M059J (cell line): ENCODE measurements at regions not wholly inside any gene's neighbourhood (a gene's known extent, or its start where the extent isn't known, plus 50 kb on each side); places are given as distances from the start of the nearest gene placed in this dataset.

ENCODE experiments used
- DNase-seq: peaks from one replicate; pipeline ENCODE4 v3.0.0-alpha.2; 2012; ENCODE audit warnings: low read depth

DNA sequence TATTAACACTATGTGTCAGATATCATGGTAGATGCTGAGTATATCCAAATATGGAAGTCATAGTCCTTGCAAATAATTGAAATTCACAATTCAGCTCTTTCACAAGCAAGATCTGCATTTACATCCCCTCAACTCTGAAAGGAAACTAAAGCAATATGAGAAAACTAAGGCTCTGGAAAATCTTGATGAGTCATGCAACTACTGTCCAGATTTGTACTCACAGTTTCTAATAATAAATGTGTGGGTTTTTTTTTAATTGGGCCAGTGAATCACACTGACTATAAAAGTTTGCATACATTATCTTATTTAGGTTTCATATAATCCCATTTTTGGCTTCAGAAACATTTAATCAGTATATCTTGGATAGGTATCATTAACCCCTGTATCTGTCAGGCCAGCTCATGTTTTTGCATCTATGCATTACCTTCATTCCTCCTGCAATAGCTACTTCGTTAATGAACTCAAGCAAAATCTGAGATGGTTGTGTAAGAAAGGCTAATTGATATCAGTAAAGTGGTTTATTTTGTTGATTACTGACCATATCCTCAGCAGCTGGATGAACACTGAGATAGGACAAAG is 58.7 kb upstream of the PRR16 start:
- DNase-seq, result peak; percentile 86

GRCh38 chr5:120405923-120406322 is 58.2 kb upstream of the PRR16 start:
- peak; percentile 72 for DNase-seq

GRCh38 chr5:120413686-120414085 is 50.4 kb upstream of the PRR16 start:
- DNase-seq, result peak; percentile 96
